DND-41 (cell line): ENCODE measurements at regions not wholly inside any gene's neighbourhood (a gene's known extent, or its start where the extent isn't known, plus 50 kb on each side); places are given as distances from the start of the nearest gene placed in this dataset.

ENCODE experiments used
- EZH2 ChIP-seq: IDR thresholded peaks from 3 replicates; pipeline ENCODE4 v1.6.1; 2012; ENCODE audit warnings: borderline replicate concordance, low read depth, mild to moderate bottlenecking, moderate library complexity, low read length, inconsistent platforms; ENCODE audit not compliant: severe bottlenecking
- TF ChIP-seq, protein P1 (sequence below): IDR thresholded peaks from 2 replicates; pipeline ENCODE4 v1.5.1; 2012; ENCODE audit warnings: borderline replicate concordance, low read length, moderate library complexity, mild to moderate bottlenecking; ENCODE audit not compliant: poor library complexity, severe bottlenecking; ENCODE audit errors: extremely low read depth

DNA sequence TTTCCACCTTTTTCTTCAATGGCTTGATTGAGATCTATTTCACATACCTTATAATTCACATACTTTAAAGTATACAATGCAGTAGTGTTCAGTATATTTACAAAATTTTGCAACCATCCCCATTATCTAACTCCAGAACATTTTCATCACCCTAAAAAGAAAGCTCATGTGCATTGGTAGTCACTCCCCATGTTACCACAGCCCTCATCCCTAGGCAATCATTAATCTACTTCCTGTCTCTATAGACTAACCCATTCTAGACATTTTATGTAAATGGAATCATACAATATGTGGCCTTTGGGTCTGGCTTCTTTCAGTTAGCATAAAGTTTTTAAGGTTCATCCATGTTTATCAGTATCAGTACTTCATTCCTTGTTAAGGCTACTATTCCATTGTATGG, 214.2 kb downstream of the WDR11 start:
- TF ChIP-seq, protein P1, sequence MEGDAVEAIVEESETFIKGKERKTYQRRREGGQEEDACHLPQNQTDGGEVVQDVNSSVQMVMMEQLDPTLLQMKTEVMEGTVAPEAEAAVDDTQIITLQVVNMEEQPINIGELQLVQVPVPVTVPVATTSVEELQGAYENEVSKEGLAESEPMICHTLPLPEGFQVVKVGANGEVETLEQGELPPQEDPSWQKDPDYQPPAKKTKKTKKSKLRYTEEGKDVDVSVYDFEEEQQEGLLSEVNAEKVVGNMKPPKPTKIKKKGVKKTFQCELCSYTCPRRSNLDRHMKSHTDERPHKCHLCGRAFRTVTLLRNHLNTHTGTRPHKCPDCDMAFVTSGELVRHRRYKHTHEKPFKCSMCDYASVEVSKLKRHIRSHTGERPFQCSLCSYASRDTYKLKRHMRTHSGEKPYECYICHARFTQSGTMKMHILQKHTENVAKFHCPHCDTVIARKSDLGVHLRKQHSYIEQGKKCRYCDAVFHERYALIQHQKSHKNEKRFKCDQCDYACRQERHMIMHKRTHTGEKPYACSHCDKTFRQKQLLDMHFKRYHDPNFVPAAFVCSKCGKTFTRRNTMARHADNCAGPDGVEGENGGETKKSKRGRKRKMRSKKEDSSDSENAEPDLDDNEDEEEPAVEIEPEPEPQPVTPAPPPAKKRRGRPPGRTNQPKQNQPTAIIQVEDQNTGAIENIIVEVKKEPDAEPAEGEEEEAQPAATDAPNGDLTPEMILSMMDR, result no peak
- no peak for TF ChIP-seq EZH2
